Progenitor cell of endocrine pancreas (in vitro differentiated cells): ENCODE measurements at regions not wholly inside any gene's neighbourhood (a gene's known extent, or its start where the extent isn't known, plus 50 kb on each side); places are given as distances from the start of the nearest gene placed in this dataset.

ENCODE experiments used
- DNase-seq: peaks from one replicate; pipeline ENCODE4 v3.0.0; 2021; ENCODE audit warnings: low spot score; ENCODE audit not compliant: unreplicated experiment
- H3K27ac Mint-ChIP-seq: 2 replicates; pipeline ENCODE4 v1.8.0; 2021; ENCODE audit warnings: mild to moderate bottlenecking, moderate library complexity, mixed read lengths
- H3K27me3 Mint-ChIP-seq: 2 replicates; pipeline ENCODE4 v1.8.0; 2021; ENCODE audit warnings: mixed read lengths
- H3K36me3 Mint-ChIP-seq: 2 replicates; pipeline ENCODE4 v1.8.0; 2022; ENCODE audit warnings: mixed read lengths; ENCODE audit not compliant: insufficient read depth
- H3K4me1 Mint-ChIP-seq: 2 replicates; pipeline ENCODE4 v1.8.0; 2021; ENCODE audit warnings: low read depth, mixed read lengths
- H3K4me3 Mint-ChIP-seq: 2 replicates; pipeline ENCODE4 v1.8.0; 2021; ENCODE audit warnings: low read depth, mild to moderate bottlenecking, moderate library complexity, mixed read lengths
- H3K9me3 Mint-ChIP-seq: 2 replicates; pipeline ENCODE4 v1.8.0; 2021; ENCODE audit warnings: low read depth, mixed read lengths
- TF ChIP-seq, protein P1 (sequence below): fragments of 200-600 bp; sonication (generic); IDR thresholded peaks from one replicate; pipeline ENCODE4 v1.5.0; 2021; ENCODE audit warnings: antibody characterized with exemption, mild to moderate bottlenecking; ENCODE audit not compliant: unreplicated experiment

DNA sequence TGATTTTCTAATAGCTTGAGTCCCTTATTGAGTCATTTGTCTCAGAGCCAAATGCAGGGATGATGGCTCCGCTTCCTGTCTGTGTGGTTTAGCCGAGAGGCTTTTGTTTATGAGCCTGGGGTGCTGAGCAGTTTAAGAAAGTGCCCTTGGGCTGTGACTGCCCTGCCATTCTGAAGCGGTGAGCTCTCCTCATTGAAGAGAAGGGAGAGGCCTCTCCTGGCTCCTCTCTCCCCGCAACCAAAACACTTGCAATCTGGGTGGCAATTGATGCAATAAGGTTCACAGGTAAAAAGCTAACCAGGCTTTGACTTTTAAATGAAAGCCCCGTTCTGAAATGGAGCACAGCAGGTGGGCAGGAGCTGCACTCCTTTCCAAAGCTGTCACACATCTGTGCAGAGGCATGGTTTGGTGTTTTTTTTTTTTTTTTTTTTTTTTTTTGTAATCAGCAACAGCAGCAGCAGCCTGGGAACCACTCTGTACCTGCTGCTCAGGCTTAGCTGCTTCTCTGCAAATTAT lies 403.7 kb downstream of the SIPA1L2 start:
- Mint-ChIP-seq H3K4me1 (peaks cover 25% of the 10 kb centered on the region), H3K9me3 (no peaks in the 10 kb centered on the region), H3K4me3 (peak overlapping the region; percentile 6), H3K36me3 (no peaks in the 10 kb centered on the region), H3K27ac (no peak overlapping the region), H3K27me3 (peaks cover 13% of the 10 kb centered on the region)
- TF ChIP-seq, protein P1, sequence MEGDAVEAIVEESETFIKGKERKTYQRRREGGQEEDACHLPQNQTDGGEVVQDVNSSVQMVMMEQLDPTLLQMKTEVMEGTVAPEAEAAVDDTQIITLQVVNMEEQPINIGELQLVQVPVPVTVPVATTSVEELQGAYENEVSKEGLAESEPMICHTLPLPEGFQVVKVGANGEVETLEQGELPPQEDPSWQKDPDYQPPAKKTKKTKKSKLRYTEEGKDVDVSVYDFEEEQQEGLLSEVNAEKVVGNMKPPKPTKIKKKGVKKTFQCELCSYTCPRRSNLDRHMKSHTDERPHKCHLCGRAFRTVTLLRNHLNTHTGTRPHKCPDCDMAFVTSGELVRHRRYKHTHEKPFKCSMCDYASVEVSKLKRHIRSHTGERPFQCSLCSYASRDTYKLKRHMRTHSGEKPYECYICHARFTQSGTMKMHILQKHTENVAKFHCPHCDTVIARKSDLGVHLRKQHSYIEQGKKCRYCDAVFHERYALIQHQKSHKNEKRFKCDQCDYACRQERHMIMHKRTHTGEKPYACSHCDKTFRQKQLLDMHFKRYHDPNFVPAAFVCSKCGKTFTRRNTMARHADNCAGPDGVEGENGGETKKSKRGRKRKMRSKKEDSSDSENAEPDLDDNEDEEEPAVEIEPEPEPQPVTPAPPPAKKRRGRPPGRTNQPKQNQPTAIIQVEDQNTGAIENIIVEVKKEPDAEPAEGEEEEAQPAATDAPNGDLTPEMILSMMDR: no peak
- no peak for DNase-seq

DNA sequence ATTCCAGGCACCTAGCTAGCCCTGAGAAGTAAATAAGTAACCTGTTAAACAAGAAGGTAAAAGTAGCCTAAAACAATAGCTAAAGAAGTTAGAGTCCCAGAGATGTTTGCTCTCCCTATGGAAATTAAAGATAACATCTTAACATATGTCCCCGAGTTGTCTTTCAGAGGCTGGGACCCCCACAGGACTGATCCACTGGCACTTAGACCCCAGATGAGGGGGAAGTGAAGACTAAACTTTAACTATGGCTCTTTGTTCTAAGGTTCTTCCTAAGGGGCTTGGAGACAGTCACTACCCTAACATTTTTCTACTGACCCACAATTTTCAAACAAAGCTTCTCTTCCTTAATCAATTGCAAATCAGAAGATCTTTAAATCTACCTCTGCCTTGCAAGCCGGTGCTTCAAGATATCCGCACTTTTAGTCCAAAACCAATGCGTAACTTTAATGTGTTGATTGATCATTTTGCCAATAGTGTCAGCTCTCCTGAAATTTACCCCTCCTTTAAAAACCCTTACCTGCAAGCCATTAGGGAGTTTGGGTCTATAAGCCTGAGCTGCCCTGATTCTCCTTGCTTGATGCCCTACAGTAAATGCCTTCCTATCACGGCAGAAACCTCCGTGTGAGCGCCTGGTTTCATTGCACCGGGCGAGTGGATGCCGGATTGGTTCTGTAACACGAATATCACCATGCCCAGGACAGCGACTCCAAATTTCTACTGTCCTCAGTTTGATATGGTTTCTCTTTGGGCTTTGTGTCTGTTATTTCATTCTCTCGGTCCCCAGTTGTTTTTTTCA lies 404.4 kb downstream of the SIPA1L2 start:
- H3K4me3 Mint-ChIP-seq: peak overlapping the region; percentile 6
- peaks cover 11% of the 10 kb centered on the region for H3K27me3 Mint-ChIP-seq
- H3K9me3 Mint-ChIP-seq: no peaks in the 10 kb centered on the region
- H3K27ac Mint-ChIP-seq: peak overlapping the region; percentile 11
- no peaks in the 10 kb centered on the region for H3K36me3 Mint-ChIP-seq
- DNase-seq: no peak
- peaks cover 25% of the 10 kb centered on the region for H3K4me1 Mint-ChIP-seq
- TF ChIP-seq, protein P1: no peak

DNA sequence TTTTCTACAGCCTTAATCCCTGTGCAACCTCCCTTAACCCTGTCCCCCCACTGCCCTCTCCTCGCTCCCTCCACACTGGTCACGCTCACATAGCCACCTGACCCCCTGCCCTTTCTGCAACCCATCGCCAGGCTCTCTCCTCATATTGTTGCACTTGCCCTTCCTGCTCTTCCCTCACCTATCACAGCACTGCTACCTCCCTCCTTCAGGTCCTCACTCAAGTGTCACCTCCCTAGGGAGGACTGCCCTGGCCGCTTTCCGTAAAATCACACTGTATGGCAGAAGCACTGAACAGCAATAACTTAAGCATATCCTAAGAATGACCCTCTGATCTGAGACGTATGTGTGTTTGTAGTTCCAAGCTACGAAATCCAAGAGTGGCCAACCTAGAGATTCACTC lies 406.0 kb downstream of the SIPA1L2 start:
- TF ChIP-seq, protein P1: no peak
- no peak overlapping the region for H3K4me3 Mint-ChIP-seq
- no peaks in the 10 kb centered on the region for H3K36me3 Mint-ChIP-seq
- no peak for DNase-seq
- no peak overlapping the region for H3K27ac Mint-ChIP-seq
- H3K9me3 Mint-ChIP-seq: no peaks in the 10 kb centered on the region
- peaks cover 3% of the 10 kb centered on the region for H3K27me3 Mint-ChIP-seq
- peaks cover 20% of the 10 kb centered on the region for H3K4me1 Mint-ChIP-seq

DNA sequence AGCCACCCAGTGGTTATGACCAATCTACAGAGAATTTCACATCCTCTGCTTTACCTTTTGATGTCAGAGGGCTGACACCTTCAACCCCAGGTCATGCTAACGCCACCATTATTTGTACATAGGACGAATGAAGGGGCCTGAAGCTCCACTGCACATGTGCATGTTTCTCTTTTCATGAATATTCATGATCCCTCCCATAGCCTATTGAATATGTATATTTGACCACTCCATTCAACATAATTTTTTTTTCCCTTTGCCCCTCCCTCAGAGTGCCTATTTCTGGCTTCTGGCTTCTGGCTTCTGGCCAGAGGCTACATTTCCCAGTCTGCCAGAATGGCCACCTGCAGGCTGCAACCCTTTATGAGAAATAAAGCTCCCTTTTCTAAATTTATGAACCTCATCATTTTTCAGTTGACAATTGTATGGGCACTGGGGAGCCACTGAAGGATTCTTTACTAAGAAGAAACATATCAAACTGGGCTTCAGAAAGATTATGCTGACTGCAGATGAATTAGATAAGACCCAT lies 406.7 kb downstream of the SIPA1L2 start:
- Mint-ChIP-seq H3K27ac (no peak overlapping the region), H3K4me3 (no peak overlapping the region), H3K27me3 (peaks cover 3% of the 10 kb centered on the region), H3K9me3 (no peaks in the 10 kb centered on the region), H3K4me1 (peaks cover 20% of the 10 kb centered on the region), H3K36me3 (no peaks in the 10 kb centered on the region)
- no peak for DNase-seq
- TF ChIP-seq, protein P1: no peak

DNA sequence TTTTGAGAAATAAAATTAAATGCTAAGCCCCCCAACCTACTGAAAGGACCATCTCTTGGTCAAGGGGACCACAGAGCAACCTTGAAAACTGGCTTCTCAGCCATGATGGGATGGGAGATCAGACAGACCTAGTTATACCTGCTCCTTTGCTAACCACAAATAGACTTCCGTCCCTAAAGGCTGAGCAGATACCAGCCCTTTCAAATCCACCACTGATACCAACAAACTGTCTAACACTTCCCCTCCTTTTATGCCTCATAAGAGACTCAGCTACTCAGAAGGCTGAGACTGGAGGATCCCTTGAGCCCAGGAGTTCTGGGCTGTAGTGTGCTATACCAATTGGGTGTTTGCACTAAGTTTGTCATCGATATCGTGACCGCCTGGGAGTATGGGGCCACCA lies 407.3 kb downstream of the SIPA1L2 start:
- Mint-ChIP-seq H3K9me3 (no peaks in the 10 kb centered on the region), H3K27me3 (peaks cover 3% of the 10 kb centered on the region), H3K36me3 (no peaks in the 10 kb centered on the region), H3K4me3 (no peak overlapping the region), H3K4me1 (peaks cover 20% of the 10 kb centered on the region), H3K27ac (no peak overlapping the region)
- no peak for DNase-seq
- TF ChIP-seq, protein P1: no peak
